ENCODE measurements at regions not wholly inside any gene's neighbourhood (a gene's known extent, or its start where the extent isn't known, plus 50 kb on each side); places are given as distances from the start of the nearest gene placed in this dataset.

- TF ChIP-seq EZH2phosphoT487 (IDR thresholded peaks at IDR 0.05; ENCODE audit: insufficient read depth, low read depth), result no peak
- no peak for TF ChIP-seq EZH2 (IDR thresholded peaks at IDR 0.05; ENCODE audit: insufficient read depth, poor library complexity, severe bottlenecking)
These were observed 137.9 kb upstream of the CAMK1G start for GRCh38 chr1:209445576-209445975.
